KMS-11 (cell line): ENCODE measurements at regions not wholly inside any gene's neighbourhood (a gene's known extent, or its start where the extent isn't known, plus 50 kb on each side); places are given as distances from the start of the nearest gene placed in this dataset.
A peak's percentile ranks its signal among the peaks of the same experiment; 100 is the strongest.

Experiments used
- H2AFZ ChIP-seq: fragments of 200-600 bp; sonication (generic); 2 replicates; pipeline ENCODE4 v1.6.1; 2016; ENCODE audit warnings: antibody characterized with exemption, mixed run types, low read depth
- H3K27ac ChIP-seq: fragments of 200-600 bp; sonication (generic); 2 replicates; pipeline ENCODE4 v1.6.1; 2016; ENCODE audit warnings: mild to moderate bottlenecking, mixed run types
- H3K27me3 ChIP-seq: fragments of 200-600 bp; sonication (generic); 2 replicates; pipeline ENCODE4 v1.6.1; 2017; ENCODE audit warnings: mild to moderate bottlenecking, low read depth, mixed run types, moderate library complexity; ENCODE audit not compliant: insufficient read depth
- H3K36me3 ChIP-seq: fragments of 200-600 bp; sonication (generic); 2 replicates; pipeline ENCODE4 v1.6.1; 2017; ENCODE audit warnings: mild to moderate bottlenecking, mixed run types; ENCODE audit not compliant: insufficient read depth
- H3K4me1 ChIP-seq: fragments of 200-600 bp; sonication (generic); 2 replicates; pipeline ENCODE4 v1.6.1; 2016; ENCODE audit warnings: mild to moderate bottlenecking, low read depth, mixed run types; ENCODE audit not compliant: poor library complexity, severe bottlenecking
- H3K4me2 ChIP-seq: fragments of 200-600 bp; sonication (generic); 2 replicates; pipeline ENCODE4 v1.7.0; 2016; ENCODE audit warnings: mild to moderate bottlenecking, mixed run types
- H3K4me3 ChIP-seq: fragments of 200-600 bp; sonication (generic); IDR thresholded peaks from 2 replicates; pipeline ENCODE4 v1.6.1; 2017; ENCODE audit warnings: low read depth, low read length, mixed read lengths; ENCODE audit not compliant: insufficient read depth
- H3K79me2 ChIP-seq: fragments of 200-600 bp; sonication (generic); 2 replicates; pipeline ENCODE4 v1.6.1; 2016; ENCODE audit warnings: low read depth, mixed run types; ENCODE audit not compliant: insufficient read depth
- H3K9ac ChIP-seq: fragments of 200-600 bp; sonication (generic); 2 replicates; pipeline ENCODE4 v1.6.1; 2016; ENCODE audit warnings: mild to moderate bottlenecking, mixed run types
- H4K20me1 ChIP-seq: fragments of 200-600 bp; sonication (generic); 2 replicates; pipeline ENCODE4 v1.6.1; 2016; ENCODE audit warnings: mild to moderate bottlenecking, mixed run types; ENCODE audit not compliant: insufficient read depth
- CTCF ChIP-seq: fragments of 200-600 bp; sonication (generic); conservative IDR thresholded peaks from 2 replicates; pipeline ENCODE4 v1.6.1; 2017; ENCODE audit warnings: low read depth, mild to moderate bottlenecking, antibody characterized with exemption, low read length, moderate library complexity, mixed read lengths

- Histone ChIP-seq H3K27ac (no peak overlapping the region), H3K4me3 (no peak overlapping the region), H3K9ac (no peak overlapping the region), H3K79me2 (no peaks in the 10 kb centered on the region), H4K20me1 (no peaks in the 10 kb centered on the region), H3K4me1 (no peaks in the 10 kb centered on the region), H3K27me3 (no peaks in the 10 kb centered on the region), H2AFZ (no peak overlapping the region), H3K36me3 (no peaks in the 10 kb centered on the region), H3K4me2 (no peak overlapping the region)
- TF ChIP-seq CTCF = no peak
Observed at GRCh38 chr2:70036290-70036689, 51.0 kb upstream of the PCBP1 start.

- H3K79me2 ChIP-seq = no peaks in the 10 kb centered on the region
- H3K4me2 ChIP-seq = no peak overlapping the region
- H2AFZ ChIP-seq = no peak overlapping the region
- peaks cover 3% of the 10 kb centered on the region for H3K4me1 ChIP-seq
- H3K4me3 ChIP-seq = no peak overlapping the region
- no peaks in the 10 kb centered on the region for H3K27me3 ChIP-seq
- H4K20me1 ChIP-seq = no peaks in the 10 kb centered on the region
- H3K36me3 ChIP-seq = no peaks in the 10 kb centered on the region
- H3K9ac ChIP-seq = no peak overlapping the region
- TF ChIP-seq CTCF = no peak
- no peak overlapping the region for H3K27ac ChIP-seq
Observed at GRCh38 chr2:70035344-70035844, 51.9 kb upstream of the PCBP1 start.

- Histone ChIP-seq H3K27me3 (no peaks in the 10 kb centered on the region), H2AFZ (no peak overlapping the region), H3K9ac (no peak overlapping the region), H3K4me1 (peaks cover 18% of the 10 kb centered on the region), H3K36me3 (no peaks in the 10 kb centered on the region), H3K4me2 (no peak overlapping the region), H4K20me1 (no peaks in the 10 kb centered on the region), H3K27ac (no peak overlapping the region), H3K79me2 (no peaks in the 10 kb centered on the region), H3K4me3 (no peak overlapping the region)
- no peak for TF ChIP-seq CTCF
Observed at GRCh38 chr2:70030724-70031420, 56.4 kb upstream of the PCBP1 start.

- H3K27me3 ChIP-seq = no peaks in the 10 kb centered on the region
- H3K4me3 ChIP-seq = no peak overlapping the region
- peak overlapping the region; percentile 53; the same call in 1 of the 2 replicates for H2AFZ ChIP-seq
- H3K79me2 ChIP-seq = no peaks in the 10 kb centered on the region
- peak overlapping the region; percentile 18 for H3K4me2 ChIP-seq
- H3K4me1 ChIP-seq = peaks cover 18% of the 10 kb centered on the region
- H4K20me1 ChIP-seq = no peaks in the 10 kb centered on the region
- H3K9ac ChIP-seq = no peak overlapping the region
- H3K36me3 ChIP-seq = no peaks in the 10 kb centered on the region
- no peak for TF ChIP-seq CTCF
- 0 out of 2 replicates have a peak overlapping the region, but pooled peaks have one; percentile 0 for H3K27ac ChIP-seq
Observed at GRCh38 chr2:70029814-70030409, 57.4 kb upstream of the PCBP1 start.
